GM12878 (cell line): ENCODE measurements at regions not wholly inside any gene's neighbourhood (a gene's known extent, or its start where the extent isn't known, plus 50 kb on each side); places are given as distances from the start of the nearest gene placed in this dataset.

Source experiments
- ATAC-seq: fragments of 200-7000 bp; cut with Tn5 transposase; 3 replicates; pipeline ENCODE4 v1.9.1; 2020; ENCODE audit warnings: mild to moderate bottlenecking, moderate library complexity
- BruUV-seq: library from RNA; stranded (reverse); fragments of 400-500 nt; replicated peaks from 2 replicates; lab custom pipeline; 2021; lab: Mats Ljungman, UMichigan
- CTCF ChIA-PET: fragments of 300-600 bp; sonication (Branson Sonifier 250); formaldehyde crosslinking; extraction: SDS; loops from one replicate; lab custom pipeline; 2021; ENCODE audit warnings: inconsistent platforms; lab: Yijun Ruan, JAX
- POLR2A ChIA-PET: fragments of 350-600 bp; formaldehyde crosslinking; extraction: SDS; loops from one replicate; lab custom pipeline; 2021; ENCODE audit warnings: inconsistent platforms; lab: Charles Lee
- RAD21 ChIA-PET: fragments of 300-600 bp; sonication (Branson Sonifier 250); formaldehyde crosslinking; loops from one replicate; lab custom pipeline; 2023; ENCODE audit warnings: antibody characterized with exemption; ENCODE audit not compliant: unreplicated experiment; lab: Charles Lee
- SMC1A ChIA-PET: fragments of 300-600 bp; sonication (Branson Sonifier 250); formaldehyde crosslinking; loops from one replicate; lab custom pipeline; 2023; ENCODE audit not compliant: unreplicated experiment, uncharacterized antibody; lab: Charles Lee
- DNase-seq: peaks from one replicate; pipeline ENCODE4 v3.0.0-alpha.2; 2011; ENCODE audit warnings: low read depth, low spot score
- FAIRE-seq: peaks from 3 replicates; lab custom pipeline; 2011; peaks lifted over from hg19 to GRCh38; lab: Jason Lieb, UNC
- H2AFZ ChIP-seq: 2 replicates; pipeline ENCODE4 v1.6.0; 2011; ENCODE audit warnings: low read depth, low read length, control low read depth; ENCODE audit not compliant: control insufficient read depth
- H3K27ac ChIP-seq: 2 replicates; pipeline ENCODE4 v1.5.1; 2011; ENCODE audit warnings: control low read depth; ENCODE audit not compliant: control insufficient read depth, insufficient read depth
- H3K27me3 ChIP-seq, 2 experiments: replicated peaks in 1 of 2; 2 replicates each; pipeline versions ENCODE4 v1.6.0 to v1.6.1; 2011; ENCODE audit warnings: low read length in 1 of 2; ENCODE audit not compliant: control insufficient read depth in 2 of 2, insufficient read depth in 2 of 2
- H3K36me3 ChIP-seq, 2 experiments: 2 replicates each; pipeline ENCODE4 v1.5.1; 2011; ENCODE audit warnings: low read length in 1 of 2; ENCODE audit not compliant: control insufficient read depth in 2 of 2, insufficient read depth in 2 of 2
- H3K4me1 ChIP-seq: 2 replicates; pipeline ENCODE4 v1.6.1; 2011; ENCODE audit warnings: mild to moderate bottlenecking, low read length, moderate library complexity, mixed read lengths; ENCODE audit not compliant: control insufficient read depth, insufficient read depth
- H3K4me2 ChIP-seq: 2 replicates; pipeline ENCODE4 v1.6.0; 2011; ENCODE audit warnings: control low read depth; ENCODE audit not compliant: control insufficient read depth, insufficient read depth
- H3K4me3 ChIP-seq: fragments of 200-600 bp; sonication (generic); 2 replicates; pipeline ENCODE4 v1.5.1; 2016
- H3K79me2 ChIP-seq: 2 replicates; pipeline ENCODE4 v1.6.0; 2011; ENCODE audit warnings: low read length; ENCODE audit not compliant: control insufficient read depth, insufficient read depth
- H3K9ac ChIP-seq: 2 replicates; pipeline ENCODE4 v1.8.0; 2011; ENCODE audit warnings: low read length, control low read depth, mixed read lengths; ENCODE audit not compliant: control insufficient read depth, insufficient read depth
- H3K9me3 ChIP-seq: replicated peaks from 3 replicates; pipeline ENCODE4 v1.5.1; 2011; ENCODE audit warnings: mild to moderate bottlenecking, low read length; ENCODE audit not compliant: control insufficient read depth, insufficient read depth
- H4K20me1 ChIP-seq: 2 replicates; pipeline ENCODE4 v1.6.0; 2011; ENCODE audit not compliant: control insufficient read depth, insufficient read depth
- NR2F1 ChIP-seq: fragments of 450-650 bp; conservative IDR thresholded peaks from 2 replicates; pipeline ENCODE4 v1.6.1; 2017; ENCODE audit warnings: mild to moderate bottlenecking
- SPI1 ChIP-seq: IDR thresholded peaks from 2 replicates; pipeline ENCODE4 v1.6.1; 2011; ENCODE audit warnings: low read depth, mild to moderate bottlenecking, low read length, moderate library complexity, borderline replicate concordance; ENCODE audit not compliant: insufficient read depth
- SREBF1 ChIP-seq: IDR thresholded peaks from 2 replicates; pipeline ENCODE4 v1.6.1; 2012; ENCODE audit warnings: mild to moderate bottlenecking, low read length
- SRF ChIP-seq, 2 experiments: IDR thresholded peaks; 2 replicates each; pipeline ENCODE4 v1.6.1; 2011; ENCODE audit warnings: low read depth in 2 of 2, low read length in 2 of 2, mild to moderate bottlenecking in 1 of 2, moderate library complexity in 1 of 2
- TCF3 ChIP-seq: IDR thresholded peaks from 2 replicates; pipeline ENCODE4 v1.6.1; 2012; ENCODE audit warnings: low read depth, mild to moderate bottlenecking, low read length, borderline replicate concordance; ENCODE audit not compliant: insufficient read depth
- WGBS: methylation state at CpG from one replicate; pipeline ENCODE4 v1.1.6; 2016; ENCODE audit warnings: low lambda C conversion rate; ENCODE audit not compliant: insufficient replicate concordance, insufficient coverage; ENCODE audit errors: missing lambda C conversion rate; 5-methylcytosine and 5-hydroxymethylcytosine counted together
- in situ Hi-C: fragments of 300-500 bp; cut with MboI; formaldehyde crosslinking; loops from 9 replicates; pipeline ENCODE4 v1.14.3; 2018; ENCODE audit warnings: mixed read lengths
- intact Hi-C: fragments of 100-400 bp; cut with micrococcal nuclease; formaldehyde crosslinking; loops from one replicate; pipeline ENCODE4 v1.14.2; 2022; ENCODE audit not compliant: unreplicated experiment
- TF ChIP-seq, protein P1 (sequence below): fragments of 450-650 bp; IDR thresholded peaks from 2 replicates; pipeline ENCODE4 v1.6.1; 2017; ENCODE audit warnings: antibody characterized with exemption, mild to moderate bottlenecking, moderate library complexity

DNA sequence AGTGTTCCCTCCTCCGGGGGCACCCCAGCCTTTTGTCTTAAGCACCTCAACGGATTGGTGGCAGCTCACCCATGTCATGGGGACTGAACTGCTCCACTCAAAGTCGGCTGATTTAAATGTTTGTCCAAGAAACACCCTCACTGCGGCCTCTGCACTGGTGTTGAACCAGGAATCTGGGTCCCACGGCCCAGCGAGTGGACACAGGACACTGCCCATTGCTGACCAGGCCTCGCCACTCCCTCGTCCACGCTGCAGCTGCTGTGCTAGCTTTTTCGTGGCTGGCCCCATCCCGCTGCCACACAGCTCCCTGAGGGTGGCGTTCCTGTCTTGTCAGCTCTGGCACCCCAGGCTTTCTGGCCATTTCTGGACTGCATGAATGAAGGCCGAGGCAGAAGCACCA lies 646.2 kb downstream of the BRD1 start:
- ATAC-seq (no peak), FAIRE-seq (no peak), DNase-seq (no peak)
- BruUV-seq: no TSS peak
- ChIA-PET SMC1A (no interaction called here), CTCF (no interaction called here), RAD21 (no interaction called here), POLR2A (no interaction called here)
- Histone ChIP-seq H2AFZ (no peak overlapping the region), H3K9ac (no peak overlapping the region), H3K27ac (no peak overlapping the region), H3K4me1 (no peaks in the 10 kb centered on the region), H4K20me1 (no peaks in the 10 kb centered on the region), H3K27me3 (no peaks in the 10 kb centered on the region), H3K79me2 (no peaks in the 10 kb centered on the region), H3K9me3 (no peaks in the 10 kb centered on the region; the same call in 2 of the 3 replicates), H3K36me3 (no peaks in the 10 kb centered on the region), H3K4me3 (no peak overlapping the region), H3K4me2 (no peak overlapping the region)
- in situ Hi-C loops: no loop called here
- intact Hi-C loops: no loop called here
- WGBS: 10% methylated on average over 13 of the region's 13 CpGs
- TF ChIP-seq NR2F1 (no peak), SREBF1 (no peak)

DNA sequence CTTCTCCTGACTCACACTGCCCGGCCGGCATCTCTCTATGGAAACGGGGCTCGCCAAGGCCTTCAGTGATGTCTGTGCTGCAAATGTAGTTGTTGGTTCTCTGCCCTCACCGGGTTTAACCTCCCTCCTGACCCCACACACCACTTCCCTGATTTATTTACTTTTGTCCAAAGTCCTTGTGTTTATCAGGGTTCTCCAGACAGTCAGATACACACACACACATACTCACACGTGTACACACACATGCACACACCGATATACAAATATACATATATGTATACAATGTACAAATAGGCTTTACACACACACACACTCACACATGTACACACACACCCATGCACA lies 647.0 kb downstream of the BRD1 start:
- no peak for ATAC-seq
- 58% methylated on average over 7 of the region's 7 CpGs for WGBS
- ChIA-PET SMC1A (no interaction called here), CTCF (no interaction called here), RAD21 (no interaction called here), POLR2A (no interaction called here)
- Histone ChIP-seq H3K27ac (no peak overlapping the region), H3K27me3 (no peaks in the 10 kb centered on the region), H3K4me3 (no peak overlapping the region), H3K4me1 (no peaks in the 10 kb centered on the region), H4K20me1 (no peaks in the 10 kb centered on the region)
- intact Hi-C loops: no loop called here
- FAIRE-seq: no peak
- BruUV-seq: no TSS peak
- TF ChIP-seq SPI1 (no peak), TCF3 (no peak), SRF (IDR thresholded peaks at IDR 0.05; ENCODE audit: low read depth in 2 of 2, low read length in 2 of 2) (no peak)
- TF ChIP-seq, protein P1, sequence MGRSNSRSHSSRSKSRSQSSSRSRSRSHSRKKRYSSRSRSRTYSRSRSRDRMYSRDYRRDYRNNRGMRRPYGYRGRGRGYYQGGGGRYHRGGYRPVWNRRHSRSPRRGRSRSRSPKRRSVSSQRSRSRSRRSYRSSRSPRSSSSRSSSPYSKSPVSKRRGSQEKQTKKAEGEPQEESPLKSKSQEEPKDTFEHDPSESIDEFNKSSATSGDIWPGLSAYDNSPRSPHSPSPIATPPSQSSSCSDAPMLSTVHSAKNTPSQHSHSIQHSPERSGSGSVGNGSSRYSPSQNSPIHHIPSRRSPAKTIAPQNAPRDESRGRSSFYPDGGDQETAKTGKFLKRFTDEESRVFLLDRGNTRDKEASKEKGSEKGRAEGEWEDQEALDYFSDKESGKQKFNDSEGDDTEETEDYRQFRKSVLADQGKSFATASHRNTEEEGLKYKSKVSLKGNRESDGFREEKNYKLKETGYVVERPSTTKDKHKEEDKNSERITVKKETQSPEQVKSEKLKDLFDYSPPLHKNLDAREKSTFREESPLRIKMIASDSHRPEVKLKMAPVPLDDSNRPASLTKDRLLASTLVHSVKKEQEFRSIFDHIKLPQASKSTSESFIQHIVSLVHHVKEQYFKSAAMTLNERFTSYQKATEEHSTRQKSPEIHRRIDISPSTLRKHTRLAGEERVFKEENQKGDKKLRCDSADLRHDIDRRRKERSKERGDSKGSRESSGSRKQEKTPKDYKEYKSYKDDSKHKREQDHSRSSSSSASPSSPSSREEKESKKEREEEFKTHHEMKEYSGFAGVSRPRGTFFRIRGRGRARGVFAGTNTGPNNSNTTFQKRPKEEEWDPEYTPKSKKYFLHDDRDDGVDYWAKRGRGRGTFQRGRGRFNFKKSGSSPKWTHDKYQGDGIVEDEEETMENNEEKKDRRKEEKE: no peak
- TF ChIP-seq, all 136 proteins: peak for 0
- in situ Hi-C loops: no loop called here
- Histone ChIP-seq H3K79me2 (no peaks in the 10 kb centered on the region), H3K9ac (no peak overlapping the region), H2AFZ (no peak overlapping the region), H3K36me3 (no peaks in the 10 kb centered on the region), H3K9me3 (no peaks in the 10 kb centered on the region; the same call in 2 of the 3 replicates), H3K4me2 (no peak overlapping the region)
- DNase-seq: no peak
